ENCODE measurements at regions not wholly inside any gene's neighbourhood (a gene's known extent, or its start where the extent isn't known, plus 50 kb on each side); places are given as distances from the start of the nearest gene placed in this dataset.
A peak's percentile ranks its signal among the peaks of the same experiment; 100 is the strongest.

GRCh38 chrX:10819973-10820372 lies 199.6 kb upstream of the MID1 start:
- no peak for DNase-seq

GRCh38 chrX:10821293-10821692 lies 200.9 kb upstream of the MID1 start:
- no peak for DNase-seq

GRCh38 chrX:10828036-10828435 lies 207.7 kb upstream of the MID1 start:
- no peak for DNase-seq

GRCh38 chrX:10828640-10829039 lies 208.3 kb upstream of the MID1 start:
- no peak for DNase-seq

- DNase-seq = no peak
Observed at GRCh38 chrX:10831716-10832502, 211.5 kb upstream of the MID1 start.

- peak; percentile 33 for DNase-seq
Observed at GRCh38 chrX:10833299-10834169, 213.1 kb upstream of the MID1 start.

GRCh38 chrX:10841579-10841978 lies 221.2 kb upstream of the MID1 start:
- DNase-seq = peak; percentile 46

GRCh38 chrX:10842646-10843045 lies 222.3 kb upstream of the MID1 start:
- DNase-seq = no peak

GRCh38 chrX:10847333-10847732 lies 226.9 kb upstream of the MID1 start:
- no peak for DNase-seq

GRCh38 chrX:10851809-10852208 lies 231.4 kb upstream of the MID1 start:
- DNase-seq = no peak

- DNase-seq = no peak
Observed at GRCh38 chrX:10854594-10854993, 234.2 kb upstream of the MID1 start.

- DNase-seq = no peak
Observed at GRCh38 chrX:10855845-10856244, 235.5 kb upstream of the MID1 start.

GRCh38 chrX:10856797-10857196 lies 236.4 kb upstream of the MID1 start:
- DNase-seq = no peak

- no peak for DNase-seq
Observed at GRCh38 chrX:10859353-10859752, 239.0 kb upstream of the MID1 start.

GRCh38 chrX:10875995-10876394 lies 235.1 kb upstream of the HCCS start:
- no peak for DNase-seq

GRCh38 chrX:10882484-10882883 lies 228.6 kb upstream of the HCCS start:
- DNase-seq = no peak

- DNase-seq = no peak
Observed at GRCh38 chrX:10884246-10884645, 226.9 kb upstream of the HCCS start.

GRCh38 chrX:10892621-10893225 lies 218.4 kb upstream of the HCCS start:
- DNase-seq = no peak

GRCh38 chrX:10893366-10893765 lies 217.8 kb upstream of the HCCS start:
- DNase-seq = no peak

GRCh38 chrX:10893976-10894375 lies 217.2 kb upstream of the HCCS start:
- no peak for DNase-seq

GRCh38 chrX:10897768-10898167 lies 213.4 kb upstream of the HCCS start:
- no peak for DNase-seq

GRCh38 chrX:10900585-10901289 lies 210.4 kb upstream of the HCCS start:
- no peak for DNase-seq

- no peak for DNase-seq
Observed at GRCh38 chrX:10901290-10901633, 209.9 kb upstream of the HCCS start.

Measured in hindlimb muscle (tissue), 1 donor.